HepG2 (cell line): ENCODE measurements at regions not wholly inside any gene's neighbourhood (a gene's known extent, or its start where the extent isn't known, plus 50 kb on each side); places are given as distances from the start of the nearest gene placed in this dataset.

Experiments
- HNRNPLL ChIP-seq: fragments of 200-400 bp; formaldehyde crosslinking; IDR thresholded peaks from 2 replicates; pipeline ENCODE4 v1.6.1; 2017; ENCODE audit warnings: mild to moderate bottlenecking, low read depth, low read length; ENCODE audit not compliant: poor library complexity, severe bottlenecking
- POLR2A ChIP-seq, 2 experiments: IDR thresholded peaks; 2 replicates each; pipeline ENCODE4 v1.6.1; 2011; ENCODE audit warnings: low read depth in 2 of 2, low read length in 2 of 2, mild to moderate bottlenecking in 1 of 2, moderate library complexity in 1 of 2; ENCODE audit not compliant: insufficient read depth in 1 of 2
- POLR2AphosphoS5 ChIP-seq: IDR thresholded peaks from 2 replicates; pipeline ENCODE4 v1.6.1; 2012; ENCODE audit warnings: low read depth, low read length
- SP1 ChIP-seq, 2 experiments: fragments of 450-650 bp in 1 of 2; sonication (generic) in 1 of 2; formaldehyde crosslinking in 1 of 2; IDR thresholded peaks; 2 replicates each; pipeline versions ENCODE4 v1.4.0 to v1.6.1; 2016 to 2020; ENCODE audit warnings: missing genetic modification reagents in 1 of 2
- ZNF501 ChIP-seq: sonication (generic); formaldehyde crosslinking; IDR thresholded peaks from 2 replicates; pipeline ENCODE4 v1.5.1; 2020; ENCODE audit warnings: mild to moderate bottlenecking, moderate library complexity, missing genetic modification reagents
- ZNF703 ChIP-seq: sonication (generic); formaldehyde crosslinking; IDR thresholded peaks from 2 replicates; pipeline ENCODE4 v1.5.1; 2020; ENCODE audit warnings: missing genetic modification reagents, mild to moderate bottlenecking, moderate library complexity, borderline replicate concordance
- TF ChIP-seq, protein P1 (sequence below): sonication (generic); formaldehyde crosslinking; conservative IDR thresholded peaks from 2 replicates; pipeline ENCODE4 v1.8.1; 2023; ENCODE audit warnings: missing genetic modification reagents

DNA sequence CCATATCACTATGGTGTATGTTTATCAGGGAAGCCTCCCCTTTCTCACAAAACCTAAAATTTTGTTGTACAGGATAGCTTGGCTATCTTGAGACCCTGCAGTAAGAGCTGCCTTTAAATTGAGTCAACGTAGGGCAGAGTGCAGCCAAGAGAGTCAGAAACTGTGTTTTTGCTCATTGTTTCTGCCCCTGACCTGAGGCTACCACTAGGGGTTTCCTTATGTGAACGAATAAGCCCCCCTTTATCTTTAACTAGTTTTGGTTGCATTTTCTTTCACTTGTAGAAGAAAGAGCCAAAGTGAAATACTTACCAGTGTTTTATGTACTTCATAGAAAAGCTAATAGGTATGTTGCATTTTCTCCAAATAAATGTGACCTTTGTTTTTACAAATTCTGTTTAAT, 149.9 kb upstream of the TMC3 start:
- TF ChIP-seq, protein P1, sequence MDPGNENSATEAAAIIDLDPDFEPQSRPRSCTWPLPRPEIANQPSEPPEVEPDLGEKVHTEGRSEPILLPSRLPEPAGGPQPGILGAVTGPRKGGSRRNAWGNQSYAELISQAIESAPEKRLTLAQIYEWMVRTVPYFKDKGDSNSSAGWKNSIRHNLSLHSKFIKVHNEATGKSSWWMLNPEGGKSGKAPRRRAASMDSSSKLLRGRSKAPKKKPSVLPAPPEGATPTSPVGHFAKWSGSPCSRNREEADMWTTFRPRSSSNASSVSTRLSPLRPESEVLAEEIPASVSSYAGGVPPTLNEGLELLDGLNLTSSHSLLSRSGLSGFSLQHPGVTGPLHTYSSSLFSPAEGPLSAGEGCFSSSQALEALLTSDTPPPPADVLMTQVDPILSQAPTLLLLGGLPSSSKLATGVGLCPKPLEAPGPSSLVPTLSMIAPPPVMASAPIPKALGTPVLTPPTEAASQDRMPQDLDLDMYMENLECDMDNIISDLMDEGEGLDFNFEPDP (CRISPR knock-in tag), result no peak
- TF ChIP-seq ZNF501 (CRISPR knock-in tag) (no peak), ZNF703 (no peak), POLR2A (IDR thresholded peaks at IDR 0.05; ENCODE audit: insufficient read depth in 1 of 2, low read depth in 2 of 2, low read length in 2 of 2) (no peak), SP1 (IDR thresholded peaks at IDR 0.05) (no peak), SP1 (CRISPR knock-in tag; IDR thresholded peaks at IDR 0.05) (no peak), HNRNPLL (no peak), POLR2AphosphoS5 (no peak)
